COR-L47 (cell line): ENCODE measurements at regions not wholly inside any gene's neighbourhood (a gene's known extent, or its start where the extent isn't known, plus 50 kb on each side); places are given as distances from the start of the nearest gene placed in this dataset.
A peak's percentile ranks its signal among the peaks of the same experiment; 100 is the strongest.
"Not testable (repeated sequence)": the region's sequence is repeated elsewhere in the genome, so short reads cannot be mapped to it uniquely, and the experiment has no call there.

Experiments
- DNase-seq: peaks from one replicate; lab custom pipeline; 2025; lab: John Stamatoyannopoulos, UW

GRCh38 chr11:34794696-34795095 is 121.5 kb downstream of the APIP start:
- DNase-seq = no peak

GRCh38 chr11:34793666-34794065 is 122.5 kb downstream of the APIP start:
- no peak for DNase-seq

GRCh38 chr11:34792814-34793258 is 123.3 kb downstream of the APIP start:
- peak; percentile 68 for DNase-seq

GRCh38 chr11:34791780-34792542 is 124.2 kb downstream of the APIP start:
- no peak for DNase-seq

GRCh38 chr11:34790620-34791019 is 125.6 kb downstream of the APIP start:
- DNase-seq = no peak

- DNase-seq = peak; percentile 96
These were observed 126.9 kb downstream of the APIP start for GRCh38 chr11:34789196-34789834.

- DNase-seq = no peak
These were observed 127.5 kb downstream of the APIP start for GRCh38 chr11:34788642-34789041.

- no peak for DNase-seq
These were observed 128.3 kb downstream of the APIP start for GRCh38 chr11:34787895-34788294.

- DNase-seq = no peak
These were observed 128.8 kb downstream of the APIP start for GRCh38 chr11:34787348-34787747.

- no peak for DNase-seq
These were observed 131.8 kb downstream of the APIP start for GRCh38 chr11:34784318-34784841.

- DNase-seq = no peak
These were observed 132.3 kb downstream of the APIP start for GRCh38 chr11:34783816-34784317.

- not testable (repeated sequence) for DNase-seq
These were observed 134.4 kb downstream of the APIP start for GRCh38 chr11:34781826-34782225.

GRCh38 chr11:34775417-34775888 is 140.7 kb downstream of the APIP start:
- no peak for DNase-seq

- DNase-seq = no peak
These were observed 141.6 kb downstream of the APIP start for GRCh38 chr11:34774604-34775003.

GRCh38 chr11:34773826-34774225 is 142.4 kb downstream of the APIP start:
- DNase-seq = peak; percentile 36

- DNase-seq = no peak
These were observed 143.0 kb downstream of the APIP start for GRCh38 chr11:34773211-34773610.

GRCh38 chr11:34770111-34770510 is 146.1 kb downstream of the APIP start:
- DNase-seq = no peak

GRCh38 chr11:34769224-34769623 is 147.0 kb downstream of the APIP start:
- DNase-seq = no peak

GRCh38 chr11:34762625-34763024 is 141.7 kb downstream of the EHF start:
- DNase-seq = not testable (repeated sequence)

- DNase-seq = no peak
These were observed 137.4 kb downstream of the EHF start for GRCh38 chr11:34758262-34758661.

GRCh38 chr11:34757026-34757451 is 136.1 kb downstream of the EHF start:
- no peak for DNase-seq

- no peak for DNase-seq
These were observed 135.7 kb downstream of the EHF start for GRCh38 chr11:34756591-34756990.

- DNase-seq = no peak
These were observed 134.8 kb downstream of the EHF start for GRCh38 chr11:34755671-34756070.
